TTC549 (cell line): ENCODE measurements at regions not wholly inside any gene's neighbourhood (a gene's known extent, or its start where the extent isn't known, plus 50 kb on each side); places are given as distances from the start of the nearest gene placed in this dataset.

ENCODE experiments used
- FAIRE-seq: peaks from 2 replicates; lab custom pipeline; 2012; peaks lifted over from hg19 to GRCh38; lab: Jason Lieb, UNC

DNA sequence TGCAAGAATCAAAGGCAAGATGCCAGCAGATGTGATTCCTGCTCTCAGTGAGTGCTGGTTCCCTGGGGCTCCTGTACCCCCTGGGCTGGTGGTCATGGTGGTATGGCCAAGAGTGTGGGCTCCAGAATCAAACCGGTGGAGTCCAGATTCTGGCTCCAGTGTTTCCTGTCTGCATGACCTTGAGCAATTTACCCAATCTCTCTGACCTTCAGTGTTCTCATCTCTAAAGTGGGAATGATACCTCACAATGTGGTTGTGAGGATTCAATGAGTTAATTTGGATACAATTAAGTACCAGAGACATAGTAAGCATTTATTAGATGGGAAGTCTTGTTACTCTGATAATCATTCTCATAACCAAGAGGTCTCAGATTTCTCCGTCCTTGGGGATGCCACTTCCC is 218.4 kb upstream of the JARID2 start:
- FAIRE-seq, result no peak

DNA sequence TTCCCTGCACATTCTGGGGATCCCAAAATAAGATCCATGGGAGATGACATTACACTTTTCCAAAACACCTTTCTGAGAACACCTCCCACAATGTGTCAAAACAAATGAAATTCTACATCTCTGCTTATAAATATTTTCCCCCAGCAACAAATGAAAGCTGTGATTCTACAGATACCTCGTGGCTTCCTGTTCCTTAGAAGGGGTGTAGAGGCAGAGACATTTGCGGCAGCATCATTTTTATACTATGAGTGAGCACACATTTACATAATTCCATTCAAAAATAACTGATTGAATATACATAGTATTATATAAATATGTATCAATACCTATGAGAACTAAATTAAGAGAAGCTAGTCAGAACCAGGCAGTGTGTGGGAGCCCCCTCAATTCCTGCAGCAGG is 213.9 kb upstream of the JARID2 start:
- FAIRE-seq, result no peak

DNA sequence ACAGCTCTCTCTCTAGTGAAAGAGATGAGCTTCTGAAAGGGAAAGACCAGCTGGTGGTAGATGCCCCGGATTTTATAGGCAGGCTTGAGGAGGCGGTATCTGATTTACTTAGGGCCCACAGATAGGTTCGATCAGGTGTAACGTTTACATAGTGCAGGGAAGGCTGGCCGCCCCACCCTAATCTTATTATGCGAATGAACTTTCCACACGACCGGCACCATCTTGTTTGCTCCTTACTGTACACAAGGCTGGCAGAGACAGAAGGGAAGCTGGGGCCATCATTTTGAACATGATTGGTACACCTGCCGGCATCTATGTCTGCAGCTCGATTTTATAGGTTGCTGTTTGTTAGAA is 212.0 kb upstream of the JARID2 start:
- FAIRE-seq, result no peak

DNA sequence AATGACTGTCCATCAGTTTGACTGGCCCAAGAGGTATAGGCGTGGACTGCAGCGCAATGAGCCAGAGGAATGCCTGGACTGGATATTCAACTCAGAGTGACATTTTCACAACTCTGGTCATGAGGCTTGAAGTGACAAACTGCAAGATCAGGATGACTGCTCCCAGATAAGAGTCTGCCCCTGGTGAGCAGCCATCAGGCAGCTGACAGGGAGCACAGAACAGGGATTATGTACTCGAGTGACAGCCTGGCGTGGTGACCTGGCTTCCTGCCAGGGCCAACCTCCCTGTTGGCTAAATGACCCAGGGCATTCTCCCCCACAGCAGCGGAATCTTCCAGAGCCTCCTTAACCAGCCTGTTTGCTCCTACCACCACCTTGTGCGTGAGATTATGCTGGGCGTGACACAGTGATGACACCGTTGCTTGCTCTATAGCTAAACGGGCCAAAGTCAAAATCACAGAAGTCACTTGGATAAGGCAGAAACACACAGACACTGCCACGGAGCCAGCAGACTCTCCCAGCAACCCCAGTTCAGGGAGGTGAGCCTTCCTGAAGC is 209.1 kb upstream of the JARID2 start:
- no peak for FAIRE-seq

DNA sequence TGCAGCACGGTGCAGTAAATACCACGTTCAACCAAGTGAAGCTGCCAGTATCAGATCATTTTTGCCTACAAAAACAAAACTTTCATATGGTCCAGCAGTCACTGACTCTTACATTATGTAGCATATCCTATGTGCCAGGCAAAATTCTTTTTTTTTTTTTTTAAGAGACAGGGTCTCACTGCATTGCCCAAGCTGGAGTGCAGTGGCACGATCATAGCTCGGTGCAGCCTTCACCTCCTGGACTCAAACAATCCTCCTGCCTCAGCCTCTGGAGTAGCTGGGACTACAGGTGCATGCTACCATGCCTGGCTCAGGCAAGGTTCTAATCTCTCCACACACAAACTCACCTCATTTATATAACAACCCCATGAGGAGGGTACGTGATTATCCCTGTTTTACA is 208.6 kb upstream of the JARID2 start:
- FAIRE-seq, result no peak

DNA sequence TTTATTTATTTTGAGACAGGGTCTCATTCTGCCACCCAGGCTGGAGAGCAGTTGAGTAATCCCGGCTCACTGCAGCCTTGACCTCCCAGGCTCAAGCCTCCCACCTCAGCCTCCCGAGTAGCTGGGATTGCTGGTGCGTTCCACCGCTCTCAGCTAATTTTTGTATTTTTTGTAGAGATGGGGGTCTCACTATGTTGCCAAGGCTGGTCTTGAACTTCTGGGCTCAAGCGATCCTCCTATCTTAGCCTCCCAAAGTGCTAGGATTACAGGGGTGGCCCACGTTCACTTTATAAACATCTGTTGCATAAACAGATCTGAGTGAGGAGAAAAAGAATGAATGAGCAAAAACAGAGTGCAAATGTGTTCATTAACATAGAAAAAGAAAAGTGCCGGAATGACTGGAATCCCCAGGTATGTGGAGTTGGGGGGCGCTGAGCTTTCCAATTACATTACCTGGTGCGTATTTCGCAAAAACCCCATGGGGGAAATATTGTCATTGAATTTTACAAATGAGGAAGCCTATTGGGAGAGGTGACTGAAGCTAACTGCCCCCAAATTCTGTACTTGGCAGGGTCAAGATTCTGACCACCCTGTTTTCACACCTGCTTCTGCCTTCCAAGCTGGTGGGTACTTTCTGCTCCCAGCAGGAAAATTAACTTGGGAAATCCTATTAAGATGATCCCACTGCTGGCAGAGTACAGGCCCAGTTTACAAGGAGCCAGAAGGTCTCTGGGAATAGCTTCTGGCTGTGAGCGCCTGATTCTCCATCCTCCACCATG is 207.7 kb upstream of the JARID2 start:
- FAIRE-seq, result no peak

DNA sequence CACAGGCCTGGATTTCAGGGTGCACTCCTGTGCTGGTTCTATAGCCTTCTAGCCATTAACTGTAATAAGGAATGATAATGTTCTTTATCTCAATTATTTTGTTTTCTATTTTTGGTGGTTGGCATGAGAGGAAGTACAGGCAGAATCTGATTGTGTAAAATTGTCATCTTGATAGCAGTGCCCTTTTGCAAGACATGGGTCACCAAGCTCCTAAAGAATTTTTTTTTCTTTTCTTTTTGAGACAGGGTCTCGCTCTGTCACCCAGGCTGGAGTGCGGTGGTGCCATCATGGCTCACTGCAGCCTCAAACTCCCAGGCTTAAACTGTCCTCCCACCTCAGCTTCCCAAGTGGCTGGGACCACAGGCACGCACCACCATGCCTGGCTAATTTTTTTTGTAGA is 206.7 kb upstream of the JARID2 start:
- no peak for FAIRE-seq

DNA sequence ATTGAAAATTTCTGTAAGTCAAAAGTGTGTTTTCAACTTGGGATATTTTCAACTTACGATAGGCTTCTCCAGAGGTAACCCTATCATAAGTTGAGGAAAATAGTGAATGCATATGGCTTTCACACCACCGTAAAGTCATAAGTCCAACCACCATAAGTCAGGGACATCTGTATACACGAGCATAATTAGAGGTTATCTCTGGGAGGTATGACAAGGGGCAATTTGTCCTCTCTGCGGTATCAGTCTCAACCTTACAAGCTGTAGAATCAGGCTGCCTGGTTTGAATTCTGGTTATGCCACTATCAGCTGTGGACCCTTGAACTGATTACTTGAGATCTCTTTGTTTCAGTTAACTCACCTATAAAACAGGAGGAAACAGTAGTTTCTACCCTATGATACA is 202.9 kb upstream of the JARID2 start:
- FAIRE-seq, result no peak

DNA sequence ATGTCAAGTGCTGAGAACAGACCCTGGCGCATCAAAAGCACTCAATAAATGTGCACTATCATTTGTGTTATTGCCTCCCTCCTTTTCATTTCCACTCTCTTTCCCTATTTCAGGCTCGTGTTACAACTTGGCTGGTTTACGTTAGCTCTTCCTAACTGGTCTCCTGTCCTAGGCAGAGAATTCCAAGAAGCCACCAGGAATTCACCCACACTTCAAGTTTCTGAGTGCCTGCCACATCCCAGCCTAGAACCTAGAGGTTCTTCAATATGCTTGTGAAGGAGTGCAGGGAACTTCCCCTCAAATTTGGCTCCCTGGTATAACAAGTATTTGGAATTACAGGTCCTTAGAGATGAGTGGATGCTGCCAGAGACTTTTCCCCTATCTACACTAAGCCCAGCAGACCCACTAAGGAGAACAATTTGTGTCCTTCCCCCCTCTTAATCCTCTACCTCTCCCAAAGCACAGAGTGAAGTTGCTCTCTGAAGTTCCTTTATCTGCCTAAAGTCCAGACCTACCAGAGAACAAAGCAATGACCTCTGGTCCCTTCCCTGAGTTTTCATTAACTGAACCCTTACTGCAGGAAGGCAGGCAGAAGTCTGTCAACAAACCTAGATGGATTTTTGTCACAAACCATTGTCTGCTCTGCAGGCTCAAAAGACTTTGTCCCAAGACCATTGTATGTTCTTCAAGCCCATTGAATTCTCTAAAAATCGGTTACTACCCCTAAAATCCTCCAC is 201.6 kb upstream of the JARID2 start:
- no peak for FAIRE-seq

DNA sequence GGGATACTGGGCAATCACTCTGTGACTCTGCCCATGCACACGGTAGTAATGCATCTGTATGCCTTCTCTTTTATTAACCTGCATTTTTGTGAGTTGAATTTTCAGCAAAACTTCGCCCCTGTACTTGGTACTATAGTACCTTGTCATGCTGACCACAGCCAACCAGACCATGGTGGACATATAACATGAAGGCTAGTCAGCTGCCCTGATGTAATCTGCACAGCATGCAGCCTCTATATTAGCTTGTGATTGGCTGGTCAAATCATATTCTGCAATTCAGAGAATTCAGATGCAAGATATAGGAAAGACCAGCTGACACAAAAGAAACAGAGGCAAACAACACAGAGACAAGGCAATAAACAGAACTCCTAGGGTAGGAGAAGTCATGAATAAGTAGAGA is 200.9 kb upstream of the JARID2 start:
- FAIRE-seq, result no peak

DNA sequence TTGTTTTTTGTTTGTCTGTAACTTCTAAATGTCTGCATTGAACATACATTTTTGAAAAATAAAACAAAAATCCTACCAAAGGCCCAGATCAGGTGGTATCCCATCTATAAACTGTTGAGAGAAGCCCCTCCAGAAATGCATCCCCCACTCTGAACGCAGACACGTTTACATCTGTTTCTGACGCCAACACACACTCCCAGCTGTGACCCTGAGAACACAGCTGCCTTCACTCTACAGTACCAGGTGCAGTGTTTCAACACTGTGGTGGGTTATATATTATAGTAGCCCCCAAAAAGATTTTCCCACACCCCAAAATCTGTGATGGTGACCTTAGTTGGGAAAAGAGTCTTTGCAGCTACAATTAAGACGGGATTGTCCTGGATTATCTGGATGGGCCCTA is 199.1 kb upstream of the JARID2 start:
- FAIRE-seq, result no peak

DNA sequence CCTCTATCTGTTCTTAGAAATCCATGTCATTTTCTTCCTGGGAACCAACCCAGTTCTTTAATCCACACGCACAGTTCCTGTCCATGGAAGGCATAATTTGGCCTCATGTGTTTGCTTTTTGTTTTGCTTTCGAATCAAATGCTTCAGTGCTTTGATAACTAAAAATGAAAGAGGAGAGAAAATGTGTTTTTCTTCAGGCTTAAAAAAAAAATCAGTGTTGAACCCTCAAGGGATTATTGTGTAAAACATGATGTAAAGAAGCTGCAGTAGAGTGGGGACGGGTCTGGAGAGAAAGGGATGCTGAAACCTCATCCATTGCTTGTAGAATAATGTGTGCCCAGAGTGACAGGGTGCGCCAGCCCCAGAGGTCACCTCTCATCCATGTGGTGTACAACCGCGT is 197.5 kb upstream of the JARID2 start:
- FAIRE-seq, result no peak

DNA sequence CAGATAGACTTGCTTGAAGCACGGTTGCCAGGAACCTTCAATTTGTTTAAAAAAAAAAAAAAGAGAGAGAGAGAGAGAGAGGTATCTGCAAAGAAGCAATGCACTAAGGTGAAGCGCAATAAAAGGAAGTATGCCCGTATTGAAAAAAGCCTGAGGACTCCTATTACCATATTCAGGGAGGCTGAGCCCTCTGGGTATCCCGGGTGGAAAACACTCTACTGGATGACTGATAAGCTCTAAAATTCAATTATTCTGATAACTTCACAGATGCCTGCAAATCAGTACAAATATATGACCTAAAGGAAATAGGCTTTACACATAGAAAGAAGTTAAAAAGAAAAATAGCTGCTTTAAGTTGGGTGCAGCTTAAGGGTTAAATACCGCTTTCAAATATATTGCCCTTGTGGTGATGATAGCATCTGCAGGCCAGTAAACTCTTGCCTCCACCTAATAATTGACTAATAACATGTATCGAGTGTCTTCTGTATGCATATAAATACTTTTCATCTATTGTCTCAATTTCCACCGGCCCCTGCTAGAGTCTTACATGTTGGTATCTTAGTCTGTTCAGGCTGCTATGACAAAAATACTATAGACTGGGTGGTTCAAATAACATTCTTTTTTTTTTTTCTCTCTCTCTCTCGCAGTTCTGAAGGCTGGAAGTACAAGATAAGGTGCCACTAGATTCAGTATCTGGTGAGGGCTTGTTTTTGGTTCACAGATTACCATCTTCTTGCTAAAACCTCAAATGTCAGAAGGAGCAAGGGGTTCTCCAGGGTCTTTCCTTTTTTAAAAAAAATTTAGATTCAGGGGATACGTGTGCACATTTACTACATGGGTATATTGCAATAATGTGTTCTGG is 187.4 kb upstream of the JARID2 start:
- FAIRE-seq, result no peak

DNA sequence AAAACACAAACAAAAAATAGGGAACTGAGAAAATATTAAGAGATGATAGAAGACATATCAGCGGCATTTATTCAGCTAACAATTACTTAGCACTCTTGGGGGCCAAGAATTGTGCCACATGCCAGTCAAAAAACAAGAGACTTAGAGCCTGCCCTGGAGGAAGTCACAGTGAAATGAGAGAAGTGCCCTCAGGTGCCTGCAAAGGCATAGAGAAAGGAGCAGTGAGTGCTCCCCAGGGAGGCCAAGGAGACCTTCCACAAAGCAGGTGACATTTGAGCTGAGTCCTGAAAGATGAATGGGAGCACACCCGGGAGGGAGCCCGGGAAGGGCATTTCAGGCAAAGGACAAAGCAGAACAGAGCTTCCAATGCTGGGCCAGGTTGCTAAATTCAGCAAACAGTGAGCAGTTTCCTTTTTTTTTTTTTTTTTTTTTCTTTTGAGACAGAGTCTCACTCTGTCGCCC is 184.7 kb upstream of the JARID2 start:
- FAIRE-seq, result no peak

DNA sequence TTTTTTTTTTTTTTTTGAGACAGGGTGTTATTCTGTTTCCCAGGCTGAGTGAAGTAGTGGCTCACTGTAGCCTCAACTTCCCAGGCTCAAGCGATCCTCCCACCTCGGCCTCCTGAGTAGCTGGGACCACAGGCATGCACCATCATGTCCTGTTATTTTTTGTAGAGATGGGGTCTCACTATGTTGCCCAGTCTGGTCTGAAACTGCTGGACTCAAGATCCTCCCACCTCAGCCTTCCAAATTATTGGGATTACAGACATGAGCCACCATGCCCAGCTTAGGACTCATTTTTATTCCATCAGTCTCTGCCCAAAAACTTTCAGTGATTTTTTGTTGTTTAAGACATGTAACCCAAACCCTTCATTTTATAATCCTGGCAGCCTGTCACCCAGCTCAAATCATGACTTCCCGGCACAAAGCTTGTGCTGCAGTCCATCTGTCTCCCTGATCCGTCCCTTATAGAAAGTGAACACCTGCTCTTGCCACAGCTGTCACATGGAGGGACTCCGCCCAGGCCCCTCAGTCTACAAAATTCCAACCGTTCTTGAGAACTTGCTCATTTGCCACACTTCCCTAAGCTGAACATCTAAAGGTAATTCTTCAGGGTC is 183.9 kb upstream of the JARID2 start:
- no peak for FAIRE-seq

DNA sequence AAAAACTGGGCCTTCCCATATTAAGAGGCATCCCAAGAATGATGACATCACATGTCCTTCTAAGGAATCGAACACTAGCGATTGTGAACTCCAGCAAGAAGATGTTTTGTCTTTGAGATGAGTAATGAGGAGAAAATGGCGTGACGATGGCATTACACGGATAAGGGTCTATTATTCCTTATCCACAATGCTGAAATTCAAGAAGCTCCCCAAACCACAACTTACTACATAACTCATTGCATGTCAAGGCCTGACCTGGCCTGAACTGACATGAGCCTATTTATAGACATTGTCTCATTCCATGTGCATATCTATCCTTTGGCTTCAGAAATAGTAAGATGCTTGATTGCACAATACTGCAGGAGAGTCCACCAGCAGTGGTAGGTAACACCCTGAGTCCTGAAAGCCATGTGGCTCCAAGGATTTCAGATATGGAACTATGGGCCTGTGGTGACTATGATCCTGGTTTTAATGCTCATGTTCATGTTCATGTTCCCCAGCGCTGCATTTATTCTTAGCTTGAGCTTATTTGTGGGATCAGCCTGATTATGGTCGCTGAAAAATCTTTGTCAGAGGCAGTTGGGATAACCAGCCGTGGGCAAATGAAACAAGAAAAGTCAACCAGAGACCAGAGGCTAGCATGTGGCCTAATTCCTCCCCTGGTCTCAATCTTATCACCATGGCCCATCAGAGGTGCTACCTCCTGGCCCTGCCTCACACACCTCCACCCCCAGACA is 183.2 kb upstream of the JARID2 start:
- no peak for FAIRE-seq

DNA sequence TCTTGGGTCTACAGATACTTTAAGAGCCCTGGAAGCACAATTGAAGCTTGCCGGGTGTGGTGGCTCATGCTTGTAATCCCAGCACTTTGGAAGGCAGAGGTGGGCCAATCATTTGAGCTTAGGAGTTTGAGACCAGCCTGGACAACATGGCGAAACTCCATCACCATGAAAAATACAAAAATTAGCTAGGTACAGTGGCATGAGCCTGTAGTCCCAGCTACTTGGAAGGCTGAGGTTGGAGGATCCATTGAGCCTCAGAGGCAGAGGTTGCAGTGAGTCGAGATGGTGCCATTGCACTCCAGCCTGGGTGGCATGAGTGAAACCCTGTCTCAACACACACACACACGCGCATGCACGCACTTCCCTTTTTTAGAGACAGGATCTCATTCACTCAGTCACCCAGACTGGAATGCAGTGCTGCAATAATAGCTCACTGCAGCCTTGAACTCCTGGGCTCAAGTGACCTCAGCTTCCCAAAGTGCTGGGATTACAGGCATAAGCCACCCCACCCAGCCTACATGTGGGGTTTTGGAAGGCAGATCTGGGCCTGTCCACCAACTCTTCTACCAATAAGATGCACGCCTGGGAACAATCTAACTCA is 182.5 kb upstream of the JARID2 start:
- no peak for FAIRE-seq

DNA sequence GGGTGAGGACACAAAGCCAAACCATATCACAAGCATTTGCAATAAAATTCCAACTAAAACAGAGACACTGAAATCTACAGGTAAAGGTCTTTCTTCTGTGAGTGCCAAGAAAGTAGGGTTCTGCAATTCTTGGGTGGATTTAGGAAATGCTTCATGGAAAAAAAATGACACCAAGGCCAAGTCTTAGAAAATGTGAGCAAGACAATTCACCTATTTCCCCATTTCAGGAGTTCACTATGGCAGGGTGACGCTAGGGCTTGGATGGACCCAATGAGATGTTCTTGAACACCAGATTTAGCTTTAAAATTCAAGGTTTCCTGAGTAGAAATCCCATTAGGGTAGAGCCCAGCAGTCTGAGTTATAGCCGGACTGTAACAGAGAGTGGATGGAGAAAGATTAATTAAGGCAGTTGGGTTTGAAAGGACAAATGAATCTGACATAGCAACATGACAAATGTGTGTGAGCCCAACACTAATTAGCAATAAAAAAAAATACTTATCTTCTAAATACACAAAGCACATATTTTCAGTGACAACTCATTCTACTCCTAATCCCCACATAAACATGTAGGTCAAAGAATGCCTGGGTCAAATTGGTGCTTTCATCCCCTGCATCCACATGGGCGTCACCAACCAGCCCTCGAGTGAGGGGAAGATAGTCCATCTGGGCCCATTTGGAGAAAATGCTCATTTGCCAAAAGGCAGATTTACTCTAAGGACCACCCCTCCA is 180.4 kb upstream of the JARID2 start:
- FAIRE-seq, result no peak

DNA sequence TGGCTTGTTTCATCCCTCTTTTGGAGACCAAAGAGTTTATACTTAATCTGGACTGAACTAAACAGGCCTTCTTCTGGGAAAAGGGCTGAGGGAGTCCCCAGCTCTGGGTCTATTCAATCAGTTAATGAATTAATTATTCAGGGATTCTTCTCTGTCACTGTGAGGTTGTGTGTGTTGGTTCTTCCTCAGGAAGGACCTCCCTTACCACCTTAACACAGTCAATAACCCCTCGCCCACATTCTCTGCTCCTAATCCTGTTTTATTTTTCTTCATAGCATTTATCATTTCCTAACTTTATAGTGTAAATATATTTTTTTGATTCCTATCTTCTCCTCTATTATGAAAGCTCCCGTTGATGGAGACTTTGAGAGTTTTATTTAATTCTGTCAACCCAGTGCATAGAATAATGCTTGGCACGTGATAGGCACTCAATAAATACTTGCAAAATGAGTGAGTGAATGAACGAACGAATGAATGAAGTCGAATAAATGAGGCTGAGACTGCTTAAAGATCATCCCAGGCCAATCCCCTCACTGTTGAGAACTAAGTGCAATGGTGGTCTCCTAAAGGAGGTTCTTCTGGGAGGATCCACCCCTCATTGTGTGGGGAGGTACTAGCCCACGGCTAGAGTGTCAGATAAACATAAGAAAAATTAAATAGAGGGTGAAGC is 179.6 kb upstream of the JARID2 start:
- no peak for FAIRE-seq

DNA sequence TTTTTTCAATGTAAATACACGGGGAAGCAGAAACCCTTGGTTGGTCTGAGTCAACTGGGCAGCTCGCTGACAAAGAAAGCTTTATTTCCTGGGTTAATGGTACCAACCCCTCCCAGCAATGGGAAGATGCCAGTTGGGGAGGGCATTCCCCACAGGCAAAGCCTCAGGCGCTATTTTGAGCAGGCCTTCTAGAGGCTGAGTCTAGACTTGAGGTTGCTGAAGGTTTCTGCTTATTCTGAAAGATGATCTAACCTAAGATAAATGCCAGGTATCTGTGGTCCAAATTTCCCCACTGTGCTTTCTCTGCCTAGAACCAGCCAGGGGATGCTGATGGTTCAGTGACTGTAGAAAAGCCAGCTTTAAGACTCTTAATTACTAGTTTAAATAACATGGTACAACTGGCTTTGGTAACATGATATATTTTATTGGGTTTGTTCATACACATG is 172.5 kb upstream of the JARID2 start:
- FAIRE-seq, result no peak
